HEK293T (cell line): ENCODE measurements at regions not wholly inside any gene's neighbourhood (a gene's known extent, or its start where the extent isn't known, plus 50 kb on each side); places are given as distances from the start of the nearest gene placed in this dataset.
A peak's percentile ranks its signal among the peaks of the same experiment; 100 is the strongest.

Experiments used
- CTCF ChIA-PET: fragments of 350-600 bp; formaldehyde crosslinking; extraction: SDS; loops from one replicate; lab custom pipeline; 2021; ENCODE audit warnings: antibody characterized with exemption, inconsistent platforms; lab: Yijun Ruan, JAX
- POLR2A ChIA-PET: fragments of 350-600 bp; formaldehyde crosslinking; extraction: SDS; loops from one replicate; lab custom pipeline; 2020; ENCODE audit warnings: antibody characterized with exemption, inconsistent platforms; lab: Yijun Ruan, JAX
- DNase-seq: peaks from one replicate; pipeline ENCODE4 v3.0.0; 2012; ENCODE audit warnings: mixed read lengths; ENCODE audit errors: extremely low spot score
- ARNT ChIP-seq: fragments of 450-650 bp; IDR thresholded peaks from 2 replicates; pipeline ENCODE4 v1.6.1; 2017; ENCODE audit warnings: mild to moderate bottlenecking
- BHLHE40 ChIP-seq: fragments of 450-650 bp; IDR thresholded peaks from 2 replicates; pipeline ENCODE4 v1.6.1; 2016; ENCODE audit warnings: mild to moderate bottlenecking, moderate library complexity, borderline replicate concordance
- CTBP1 ChIP-seq: fragments of 450-650 bp; IDR thresholded peaks from 2 replicates; pipeline ENCODE4 v1.6.1; 2016; ENCODE audit warnings: borderline replicate concordance
- ELF4 ChIP-seq: fragments of 450-650 bp; IDR thresholded peaks from 2 replicates; pipeline ENCODE4 v1.6.1; 2017; ENCODE audit warnings: antibody characterized with exemption
- FOXA1 ChIP-seq: fragments of 450-650 bp; IDR thresholded peaks from 2 replicates; pipeline ENCODE4 v1.6.1; 2016; ENCODE audit warnings: mild to moderate bottlenecking
- FOXK2 ChIP-seq: fragments of 450-650 bp; IDR thresholded peaks from 2 replicates; pipeline ENCODE4 v1.6.1; 2016; ENCODE audit warnings: mild to moderate bottlenecking
- FOXM1 ChIP-seq: fragments of 450-650 bp; IDR thresholded peaks from 2 replicates; pipeline ENCODE4 v1.6.1; 2017; ENCODE audit warnings: mild to moderate bottlenecking, borderline replicate concordance
- HDGF ChIP-seq: fragments of 450-650 bp; IDR thresholded peaks from 2 replicates; pipeline ENCODE4 v1.6.1; 2017; ENCODE audit warnings: antibody characterized with exemption, borderline replicate concordance
- L3MBTL2 ChIP-seq: fragments of 450-650 bp; conservative IDR thresholded peaks from 2 replicates; pipeline ENCODE4 v1.6.1; 2016; ENCODE audit warnings: mild to moderate bottlenecking
- LEF1 ChIP-seq: fragments of 450-650 bp; IDR thresholded peaks from 2 replicates; pipeline ENCODE4 v1.6.1; 2017; ENCODE audit warnings: mild to moderate bottlenecking, borderline replicate concordance
- NFRKB ChIP-seq: fragments of 450-650 bp; IDR thresholded peaks from 2 replicates; pipeline ENCODE4 v1.6.1; 2016; ENCODE audit warnings: mild to moderate bottlenecking, moderate library complexity
- SP1 ChIP-seq: fragments of 450-650 bp; IDR thresholded peaks from 2 replicates; pipeline ENCODE4 v1.6.1; 2017
- SUZ12 ChIP-seq: fragments of 450-650 bp; IDR thresholded peaks from 2 replicates; pipeline ENCODE4 v1.6.1; 2016; ENCODE audit warnings: mild to moderate bottlenecking
- TARDBP ChIP-seq: fragments of 450-650 bp; IDR thresholded peaks from 2 replicates; pipeline ENCODE4 v1.6.1; 2016
- ZNF384 ChIP-seq: fragments of 450-650 bp; IDR thresholded peaks from 2 replicates; pipeline ENCODE4 v1.6.1; 2016
- TF ChIP-seq, protein P1 (sequence below): fragments of 450-650 bp; IDR thresholded peaks from 2 replicates; pipeline ENCODE4 v1.6.1; 2016

DNA sequence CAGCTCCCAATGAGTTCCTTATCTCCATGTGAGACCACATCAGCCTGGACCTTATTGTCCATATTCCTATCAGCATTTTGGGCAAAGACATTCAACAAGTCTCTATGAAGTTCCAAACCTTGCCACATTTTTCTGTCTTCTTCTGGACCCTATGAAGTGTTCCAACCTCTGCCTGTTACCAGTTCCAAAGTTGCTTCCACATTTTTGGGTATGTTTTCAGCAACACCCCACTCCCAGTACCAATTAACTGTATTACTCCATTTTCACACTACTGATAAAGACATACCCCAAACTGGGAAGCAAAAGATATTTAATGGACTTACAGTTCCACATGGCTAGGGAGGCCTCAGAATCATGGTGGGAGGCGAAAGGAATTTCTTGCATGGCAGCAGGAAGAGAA is 548.5 kb downstream of the CHSY3 start:
- TF ChIP-seq ELF4: no peak
- no peak for TF ChIP-seq ARNT
- no peak for TF ChIP-seq NFRKB
- TF ChIP-seq TARDBP: no peak
- no peak for TF ChIP-seq FOXK2
- no peak for TF ChIP-seq SP1
- no peak for TF ChIP-seq LEF1
- TF ChIP-seq ZNF384: no peak
- no peak for TF ChIP-seq CTBP1
- TF ChIP-seq, protein P1, sequence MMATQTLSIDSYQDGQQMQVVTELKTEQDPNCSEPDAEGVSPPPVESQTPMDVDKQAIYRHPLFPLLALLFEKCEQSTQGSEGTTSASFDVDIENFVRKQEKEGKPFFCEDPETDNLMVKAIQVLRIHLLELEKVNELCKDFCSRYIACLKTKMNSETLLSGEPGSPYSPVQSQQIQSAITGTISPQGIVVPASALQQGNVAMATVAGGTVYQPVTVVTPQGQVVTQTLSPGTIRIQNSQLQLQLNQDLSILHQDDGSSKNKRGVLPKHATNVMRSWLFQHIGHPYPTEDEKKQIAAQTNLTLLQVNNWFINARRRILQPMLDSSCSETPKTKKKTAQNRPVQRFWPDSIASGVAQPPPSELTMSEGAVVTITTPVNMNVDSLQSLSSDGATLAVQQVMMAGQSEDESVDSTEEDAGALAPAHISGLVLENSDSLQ: no peak
- TF ChIP-seq FOXA1: no peak
- TF ChIP-seq SUZ12: no peak
- no peak for TF ChIP-seq L3MBTL2
- TF ChIP-seq FOXM1: no peak
- TF ChIP-seq HDGF: no peak
- TF ChIP-seq BHLHE40: no peak
- CTCF ChIA-PET: no interaction called here
- DNase-seq: no peak
- POLR2A ChIA-PET: no interaction called here

DNA sequence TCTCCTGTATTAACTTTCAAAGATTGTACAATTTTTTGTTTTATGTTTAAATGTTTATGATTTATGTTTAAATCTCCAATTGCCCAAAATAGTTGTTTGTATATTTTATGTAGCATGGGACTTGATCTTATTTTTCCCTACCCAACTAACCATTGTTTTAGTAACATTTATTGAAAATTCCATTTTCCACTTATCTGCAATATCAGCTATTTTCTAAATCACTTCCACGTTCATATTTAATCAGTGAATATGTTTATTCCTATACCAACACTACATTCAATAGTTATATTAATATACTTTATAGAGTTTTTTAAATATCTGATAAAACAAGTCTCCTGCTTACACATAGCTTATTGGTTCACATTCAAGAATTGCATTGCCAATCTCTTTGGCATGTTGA is 532.2 kb downstream of the CHSY3 start:
- ChIA-PET POLR2A (no interaction called here), CTCF (no interaction called here)
- no peak for DNase-seq
- no peak for TF ChIP-seq LEF1
- no peak for TF ChIP-seq HDGF
- no peak for TF ChIP-seq NFRKB
- TF ChIP-seq TARDBP: no peak
- no peak for TF ChIP-seq ELF4
- no peak for TF ChIP-seq SUZ12
- TF ChIP-seq ARNT: no peak
- TF ChIP-seq L3MBTL2: no peak
- no peak for TF ChIP-seq FOXM1

- DNase-seq: no peak
- CTCF ChIA-PET: no interaction called here
- POLR2A ChIA-PET: no interaction called here
- TF ChIP-seq ARNT (no peak), NFRKB (no peak), FOXA1 (no peak), SP1 (no peak), L3MBTL2 (no peak)
Observed at GRCh38 chr5:130427222-130427955, 523.1 kb downstream of the CHSY3 start.

DNA sequence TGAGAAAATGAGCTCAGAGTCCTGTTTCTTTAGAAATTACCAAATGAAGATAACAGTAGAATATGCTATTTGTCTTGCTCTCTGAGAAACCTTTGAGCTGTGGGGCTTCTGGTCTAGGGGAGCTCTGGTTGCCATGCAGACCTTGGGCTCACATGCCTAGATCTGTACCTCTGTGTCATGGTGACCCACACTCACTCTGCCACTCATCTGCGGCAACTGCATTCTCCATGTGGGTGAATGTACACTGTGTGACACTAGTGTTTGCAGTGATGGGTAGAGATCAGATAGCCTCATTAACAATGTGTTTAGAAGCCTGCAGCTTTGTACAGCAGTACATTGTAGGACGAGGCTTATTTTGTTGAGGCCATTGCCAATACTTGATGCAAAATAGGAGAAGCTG is 521.2 kb downstream of the CHSY3 start:
- ChIA-PET POLR2A (no interaction called here), CTCF (no interaction called here)
- TF ChIP-seq BHLHE40 (no peak), CTBP1 (no peak), FOXM1 (no peak), FOXK2 (no peak), LEF1 (no peak), SP1 (no peak), TARDBP (no peak), ZNF384 (no peak), SUZ12 (no peak), NFRKB (no peak), ELF4 (no peak), ARNT (no peak)
- TF ChIP-seq, protein P1: no peak
- no peak for DNase-seq

- DNase-seq: no peak
- ChIA-PET POLR2A (no interaction called here), CTCF (no interaction called here)
- TF ChIP-seq, protein P1: peak; percentile 48
- no peak for TF ChIP-seq ARNT
Observed at GRCh38 chr5:130424341-130424740, 520.1 kb downstream of the CHSY3 start.

DNA sequence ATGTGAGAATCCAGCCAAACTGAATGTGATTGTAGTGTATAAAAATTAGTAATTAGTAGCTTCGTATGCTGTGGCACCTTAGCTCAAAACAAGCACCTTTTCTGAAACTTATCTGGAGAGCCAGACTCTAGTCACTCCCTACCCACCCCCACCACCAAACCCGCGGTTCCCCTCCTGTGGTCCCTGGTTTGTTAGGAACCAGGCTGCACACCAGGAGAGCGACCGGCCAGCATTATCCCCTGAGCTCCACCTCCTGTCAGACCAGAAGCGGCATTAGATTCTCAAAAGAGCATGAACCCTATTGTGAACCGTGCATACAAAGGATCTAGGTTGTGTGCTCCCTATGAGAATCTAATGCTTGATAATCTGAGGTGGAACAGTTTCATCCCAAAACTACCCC is 498.6 kb downstream of the CHSY3 start:
- TF ChIP-seq FOXA1 (no peak), ELF4 (no peak), LEF1 (no peak), NFRKB (no peak), BHLHE40 (no peak), FOXM1 (no peak), ZNF384 (no peak), FOXK2 (no peak), SUZ12 (no peak), CTBP1 (no peak), ARNT (no peak), HDGF (no peak), L3MBTL2 (no peak), TARDBP (no peak), SP1 (no peak)
- TF ChIP-seq, protein P1: no peak

More for the DNA sequence above, 498.6 kb downstream of the CHSY3 start:
- CTCF ChIA-PET: no interaction called here
- no peak for DNase-seq
- POLR2A ChIA-PET: no interaction called here
